ENCODE measurements at regions not wholly inside any gene's neighbourhood (a gene's known extent, or its start where the extent isn't known, plus 50 kb on each side); places are given as distances from the start of the nearest gene placed in this dataset.

DNA sequence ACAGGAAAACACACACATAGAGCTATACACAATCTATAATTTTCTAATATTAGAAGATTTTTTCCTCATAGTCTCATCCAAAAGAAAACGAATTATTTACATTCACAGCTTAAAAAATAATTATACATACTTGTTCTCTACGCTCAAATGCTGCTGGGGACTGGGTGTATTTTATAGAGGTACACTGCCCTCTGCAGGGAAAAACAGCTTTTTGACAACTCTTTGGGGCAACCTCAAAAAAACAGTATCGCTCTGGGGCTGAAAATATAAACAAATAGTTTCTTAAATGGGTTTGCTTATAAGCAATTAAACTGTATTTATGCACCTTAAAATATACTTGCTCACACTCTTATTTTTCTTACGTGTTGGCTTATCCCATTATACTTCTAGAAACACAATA is 261.8 kb upstream of the PSMD7 start:
- H3K4me1 ChIP-seq (ENCODE audit: control insufficient read depth in 1 of 2, insufficient read depth in 2 of 2, low read length in 2 of 2): no peaks in the 10 kb centered on the region
- H3K4me2 ChIP-seq (ENCODE audit: low read length): no peak overlapping the region
- peaks cover 54% of the 10 kb centered on the region for H3K27me3 ChIP-seq (ENCODE audit: insufficient read depth, low read length)
- H3K36me3 ChIP-seq (ENCODE audit: control insufficient read depth in 1 of 2, insufficient read depth in 2 of 2, low read length in 2 of 2): no peaks in the 10 kb centered on the region
- ChIA-PET CTCF (interaction anchor here (0.7 to 2.0 kb wide), 13 partner anchors 8 to 1968 kb away, joined by 3 to 13 read pairs (median 7); no protein-coding TSS in a partner anchor), POLR2A (no interaction called here), RAD21 (ENCODE audit: low non-redundant PET in 1 of 2, low total read pairs in 2 of 2, uncharacterized antibody in 2 of 2, unreplicated experiment in 2 of 2) (no interaction called here)
- no peaks in the 10 kb centered on the region for H3K79me2 ChIP-seq (ENCODE audit: insufficient read depth, low read length)
- H3K27ac ChIP-seq (ENCODE audit: low read depth, low read length): no peak overlapping the region
- intact Hi-C loops (cut with micrococcal nuclease): no loop called here
- H3K9me2 ChIP-seq (ENCODE audit: insufficient read depth): no peaks in the 10 kb centered on the region
- H3K9ac ChIP-seq (ENCODE audit: low read length): no peak overlapping the region
- ATAC-seq (peak; percentile 57; the same call in 1 of the 2 replicates), DNase-seq (ENCODE audit: low read depth, low spot score) (peak; percentile 1)
- H3K9me3 ChIP-seq (ENCODE audit: control insufficient read depth in 1 of 2, insufficient read depth in 1 of 2, low read depth in 1 of 2, low read length in 2 of 2): no peaks in the 10 kb centered on the region
- H4K20me1 ChIP-seq (ENCODE audit: insufficient read depth): no peaks in the 10 kb centered on the region
- no peak overlapping the region for H2AFZ ChIP-seq (ENCODE audit: low read depth, low read length, poor library complexity, severe bottlenecking)
- no TSS peak for BruUV-seq (replicated peaks)
- H3K4me3 ChIP-seq (replicated peaks in 1 of 2; ENCODE audit: low read depth in 1 of 2, low read length in 2 of 2): no peak overlapping the region
- TF ChIP-seq TCF7L2 (IDR thresholded peaks at IDR 0.05; ENCODE audit: borderline replicate concordance, extremely low read depth, insufficient read depth, insufficient read length): no peak
- TF ChIP-seq, protein P1, sequence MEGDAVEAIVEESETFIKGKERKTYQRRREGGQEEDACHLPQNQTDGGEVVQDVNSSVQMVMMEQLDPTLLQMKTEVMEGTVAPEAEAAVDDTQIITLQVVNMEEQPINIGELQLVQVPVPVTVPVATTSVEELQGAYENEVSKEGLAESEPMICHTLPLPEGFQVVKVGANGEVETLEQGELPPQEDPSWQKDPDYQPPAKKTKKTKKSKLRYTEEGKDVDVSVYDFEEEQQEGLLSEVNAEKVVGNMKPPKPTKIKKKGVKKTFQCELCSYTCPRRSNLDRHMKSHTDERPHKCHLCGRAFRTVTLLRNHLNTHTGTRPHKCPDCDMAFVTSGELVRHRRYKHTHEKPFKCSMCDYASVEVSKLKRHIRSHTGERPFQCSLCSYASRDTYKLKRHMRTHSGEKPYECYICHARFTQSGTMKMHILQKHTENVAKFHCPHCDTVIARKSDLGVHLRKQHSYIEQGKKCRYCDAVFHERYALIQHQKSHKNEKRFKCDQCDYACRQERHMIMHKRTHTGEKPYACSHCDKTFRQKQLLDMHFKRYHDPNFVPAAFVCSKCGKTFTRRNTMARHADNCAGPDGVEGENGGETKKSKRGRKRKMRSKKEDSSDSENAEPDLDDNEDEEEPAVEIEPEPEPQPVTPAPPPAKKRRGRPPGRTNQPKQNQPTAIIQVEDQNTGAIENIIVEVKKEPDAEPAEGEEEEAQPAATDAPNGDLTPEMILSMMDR (IDR thresholded peaks at IDR 0.05 in 2 of 3, conservative IDR thresholded peaks at IDR 0.05 in 1 of 3; ENCODE audit: borderline replicate concordance in 1 of 3, insufficient read depth in 1 of 3, low read depth in 2 of 3, low read length in 2 of 3): peak in 2 of 3 experiments; percentile 28 to 48; a peak in 4 of 6 replicates
- TF ChIP-seq POLR2AphosphoS5 (IDR thresholded peaks at IDR 0.05; ENCODE audit: low read depth, low read length): no peak
- TF ChIP-seq, protein P2, sequence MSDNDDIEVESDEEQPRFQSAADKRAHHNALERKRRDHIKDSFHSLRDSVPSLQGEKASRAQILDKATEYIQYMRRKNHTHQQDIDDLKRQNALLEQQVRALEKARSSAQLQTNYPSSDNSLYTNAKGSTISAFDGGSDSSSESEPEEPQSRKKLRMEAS (IDR thresholded peaks at IDR 0.05): no peak
- TF ChIP-seq EZH2phosphoT487 (IDR thresholded peaks at IDR 0.05; ENCODE audit: borderline replicate concordance): no peak
- TF ChIP-seq SIN3A (IDR thresholded peaks at IDR 0.05; ENCODE audit: low read depth): no peak
- no peak for TF ChIP-seq SRF (IDR thresholded peaks at IDR 0.05; ENCODE audit: low read depth)
- TF ChIP-seq, protein P3, sequence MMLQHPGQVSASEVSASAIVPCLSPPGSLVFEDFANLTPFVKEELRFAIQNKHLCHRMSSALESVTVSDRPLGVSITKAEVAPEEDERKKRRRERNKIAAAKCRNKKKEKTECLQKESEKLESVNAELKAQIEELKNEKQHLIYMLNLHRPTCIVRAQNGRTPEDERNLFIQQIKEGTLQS (IDR thresholded peaks at IDR 0.05): no peak
- TF ChIP-seq ZFX (IDR thresholded peaks at IDR 0.05): no peak
- peak; percentile 48 for TF ChIP-seq RAD21 (IDR thresholded peaks at IDR 0.05; ENCODE audit: low read depth)
- TF ChIP-seq, protein P4, sequence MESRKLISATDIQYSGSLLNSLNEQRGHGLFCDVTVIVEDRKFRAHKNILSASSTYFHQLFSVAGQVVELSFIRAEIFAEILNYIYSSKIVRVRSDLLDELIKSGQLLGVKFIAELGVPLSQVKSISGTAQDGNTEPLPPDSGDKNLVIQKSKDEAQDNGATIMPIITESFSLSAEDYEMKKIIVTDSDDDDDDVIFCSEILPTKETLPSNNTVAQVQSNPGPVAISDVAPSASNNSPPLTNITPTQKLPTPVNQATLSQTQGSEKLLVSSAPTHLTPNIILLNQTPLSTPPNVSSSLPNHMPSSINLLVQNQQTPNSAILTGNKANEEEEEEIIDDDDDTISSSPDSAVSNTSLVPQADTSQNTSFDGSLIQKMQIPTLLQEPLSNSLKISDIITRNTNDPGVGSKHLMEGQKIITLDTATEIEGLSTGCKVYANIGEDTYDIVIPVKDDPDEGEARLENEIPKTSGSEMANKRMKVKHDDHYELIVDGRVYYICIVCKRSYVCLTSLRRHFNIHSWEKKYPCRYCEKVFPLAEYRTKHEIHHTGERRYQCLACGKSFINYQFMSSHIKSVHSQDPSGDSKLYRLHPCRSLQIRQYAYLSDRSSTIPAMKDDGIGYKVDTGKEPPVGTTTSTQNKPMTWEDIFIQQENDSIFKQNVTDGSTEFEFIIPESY (IDR thresholded peaks at IDR 0.05; ENCODE audit: extremely low read depth, insufficient replicate concordance, low read length): no peak
